Erythroblast (primary cell): ENCODE measurements at regions not wholly inside any gene's neighbourhood (a gene's known extent, or its start where the extent isn't known, plus 50 kb on each side); places are given as distances from the start of the nearest gene placed in this dataset.

Experiments used
- GATA1 ChIP-seq: IDR thresholded peaks from 2 replicates; pipeline ENCODE4 v1.6.1; 2011; ENCODE audit warnings: low read depth, mild to moderate bottlenecking, control low read depth, low read length, moderate library complexity
- POLR2A ChIP-seq: IDR thresholded peaks from 2 replicates; pipeline ENCODE4 v1.6.1; 2011; ENCODE audit warnings: mild to moderate bottlenecking, low read length

DNA sequence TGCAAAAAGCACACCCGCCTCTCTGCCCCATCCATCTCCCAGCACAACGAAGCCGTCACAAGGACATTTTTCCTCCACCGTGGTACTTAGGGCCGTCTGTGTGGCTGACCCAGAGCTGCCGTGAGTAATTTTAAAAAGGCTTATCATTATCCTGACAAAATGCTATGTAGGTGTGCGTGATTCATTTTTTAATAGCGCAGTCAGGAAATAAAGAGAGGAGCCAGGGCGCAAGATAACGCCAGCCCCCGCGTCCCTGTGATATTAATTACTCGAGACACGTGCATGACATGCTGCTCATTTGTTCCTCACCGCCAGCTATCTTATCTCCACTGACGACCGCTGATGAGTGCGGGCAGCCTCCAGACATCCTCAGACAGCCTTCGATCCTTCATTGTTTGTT lies 332.7 kb upstream of the PFKP start:
- TF ChIP-seq POLR2A: no peak
- no peak for TF ChIP-seq GATA1
